GM19467 (cell line): ENCODE measurements at regions not wholly inside any gene's neighbourhood (a gene's known extent, or its start where the extent isn't known, plus 50 kb on each side); places are given as distances from the start of the nearest gene placed in this dataset.
"Not testable (repeated sequence)": the region's sequence is repeated elsewhere in the genome, so short reads cannot be mapped to it uniquely, and the experiment has no call there.

Experiments used
- ATAC-seq: cut with Tn5 transposase; IDR thresholded peaks from one replicate; pipeline ENCODE4 v1.9.1; 2021; ENCODE audit warnings: mild to moderate bottlenecking, moderate library complexity; ENCODE audit not compliant: unreplicated experiment

GRCh38 chr5:75951158-75951557, 132.0 kb upstream of the SV2C start:
- no peak for ATAC-seq

DNA sequence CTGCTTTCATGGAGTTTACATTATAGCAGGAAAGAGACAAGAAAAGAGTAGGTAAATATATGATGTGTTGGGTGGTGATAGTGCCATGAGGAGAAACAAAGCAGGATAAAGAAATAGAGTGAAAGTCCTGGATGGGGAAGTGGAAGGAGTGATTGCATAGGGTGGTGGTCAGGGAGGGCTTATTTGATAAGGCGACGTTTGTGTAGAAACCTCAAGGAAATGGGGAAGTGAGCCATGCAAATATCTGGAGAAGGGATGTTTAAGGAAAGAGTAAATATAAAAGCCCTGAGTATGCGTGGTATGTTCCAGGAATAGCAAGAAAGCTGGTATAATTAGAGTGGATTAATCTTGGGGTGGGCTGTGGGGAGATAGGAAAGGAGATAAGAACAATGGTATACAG, 134.7 kb upstream of the SV2C start:
- ATAC-seq: no peak

GRCh38 chr5:75940418-75940817, 142.8 kb upstream of the SV2C start:
- ATAC-seq: no peak

GRCh38 chr5:75935572-75935971, 147.6 kb upstream of the SV2C start:
- ATAC-seq: no peak

- ATAC-seq: no peak
Observed at GRCh38 chr5:75933489-75933888, 149.7 kb upstream of the SV2C start.

- ATAC-seq: no peak
Observed at GRCh38 chr5:75931175-75931574, 152.0 kb upstream of the SV2C start.

- no peak for ATAC-seq
Observed at GRCh38 chr5:75928992-75929391, 154.2 kb upstream of the SV2C start.

DNA sequence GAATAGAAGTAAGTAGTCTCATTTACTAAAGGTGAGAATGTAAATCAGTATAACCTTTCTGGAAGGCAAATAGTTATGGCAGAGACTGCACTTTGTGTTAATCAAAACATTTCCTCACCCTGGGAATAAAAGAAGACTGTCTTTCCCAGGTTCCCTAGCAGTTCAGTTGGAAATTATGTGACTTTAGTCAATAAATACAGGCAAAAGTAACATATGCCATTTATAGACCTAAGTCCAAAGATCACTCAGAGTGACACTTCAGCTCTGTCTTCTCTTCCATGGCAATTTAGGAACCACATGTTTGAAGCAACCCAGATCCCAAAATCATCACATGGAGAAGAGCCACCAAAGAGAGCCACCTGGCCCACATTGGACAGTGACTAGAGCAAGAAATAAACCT, 160.7 kb upstream of the SV2C start:
- no peak for ATAC-seq

GRCh38 chr5:75921011-75921410, 162.2 kb upstream of the SV2C start:
- no peak for ATAC-seq

GRCh38 chr5:75916144-75916543, 167.0 kb upstream of the SV2C start:
- ATAC-seq: no peak

- ATAC-seq: no peak
Observed at GRCh38 chr5:75909223-75909622, 174.0 kb upstream of the SV2C start.

DNA sequence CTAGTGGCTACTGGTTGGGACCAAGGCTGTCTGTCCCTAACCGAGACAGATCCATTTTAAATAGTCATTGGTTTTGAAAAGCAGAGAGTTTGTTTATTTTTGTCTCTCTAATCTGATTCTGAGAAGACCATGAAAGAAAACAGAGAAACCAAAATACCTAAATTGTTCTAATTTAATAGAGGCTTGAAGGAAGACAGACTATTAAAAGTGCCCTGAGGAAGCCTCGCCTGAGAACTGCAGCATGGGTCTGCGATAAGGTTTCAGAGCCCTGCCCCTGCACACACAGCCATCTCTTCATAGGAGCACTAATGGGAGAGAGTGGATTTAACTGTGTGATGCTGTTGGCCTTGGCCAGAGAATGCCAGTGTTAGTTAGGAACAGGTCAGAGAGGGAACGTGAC, 175.5 kb upstream of the SV2C start:
- no peak for ATAC-seq

GRCh38 chr5:75894482-75894881, 177.2 kb upstream of the POC5 start:
- no peak for ATAC-seq

DNA sequence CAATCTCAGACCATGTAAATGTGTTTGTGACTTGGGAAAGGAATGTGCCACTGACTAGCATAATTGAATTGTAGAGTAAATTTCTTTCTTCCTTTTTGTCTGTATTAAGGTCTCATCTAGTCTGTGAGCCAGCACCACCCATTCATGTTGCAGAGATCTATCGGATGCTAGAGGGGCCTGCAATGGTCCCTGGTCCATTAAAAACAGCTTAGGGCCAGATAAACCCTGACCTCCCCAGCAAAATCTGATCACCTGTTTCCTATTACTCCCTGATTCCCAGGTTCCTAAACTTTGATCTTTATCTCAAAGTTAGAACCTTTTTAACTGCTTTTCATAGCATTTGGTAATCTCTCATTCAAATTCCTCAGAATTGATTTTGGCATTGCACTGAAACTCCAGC, 174.5 kb upstream of the POC5 start:
- no peak for ATAC-seq

DNA sequence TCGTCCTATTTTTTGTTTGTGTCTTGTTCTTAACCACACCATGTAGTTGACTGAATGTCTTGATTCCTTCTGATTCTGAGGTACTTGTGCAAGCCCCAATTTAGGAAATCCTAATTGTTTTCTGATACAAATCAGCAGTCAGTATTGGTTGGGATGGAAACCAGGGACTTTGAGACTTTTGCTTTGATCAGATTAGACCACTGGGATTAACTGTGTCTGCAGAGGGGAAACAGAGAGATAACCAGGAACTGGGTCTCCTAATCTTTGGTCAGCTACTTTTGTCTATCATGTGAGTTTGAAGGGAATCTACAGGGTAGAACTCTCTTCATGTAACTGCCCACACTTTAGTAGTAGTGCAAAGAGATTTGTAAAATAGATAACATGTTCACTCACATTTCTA, 173.8 kb upstream of the POC5 start:
- ATAC-seq: no peak

DNA sequence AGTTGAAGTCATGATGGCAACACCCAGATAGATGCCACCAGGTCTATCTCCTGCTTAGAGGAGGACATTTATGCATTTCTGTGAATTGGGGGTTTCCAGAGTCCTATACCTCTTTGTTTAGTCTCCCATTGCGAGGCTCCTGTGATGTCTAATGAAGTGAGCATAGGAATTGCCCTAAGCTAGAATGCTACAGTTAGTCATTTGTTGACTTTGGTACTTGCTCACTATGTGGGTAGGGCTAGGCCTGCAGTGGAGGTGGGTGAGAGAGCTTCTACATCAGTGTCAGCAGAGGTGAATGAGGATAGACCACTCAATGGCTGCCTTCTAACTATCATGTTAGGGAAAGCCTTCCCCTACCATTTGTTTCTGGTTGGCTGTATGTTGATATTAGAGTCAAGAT, 173.3 kb upstream of the POC5 start:
- no peak for ATAC-seq

DNA sequence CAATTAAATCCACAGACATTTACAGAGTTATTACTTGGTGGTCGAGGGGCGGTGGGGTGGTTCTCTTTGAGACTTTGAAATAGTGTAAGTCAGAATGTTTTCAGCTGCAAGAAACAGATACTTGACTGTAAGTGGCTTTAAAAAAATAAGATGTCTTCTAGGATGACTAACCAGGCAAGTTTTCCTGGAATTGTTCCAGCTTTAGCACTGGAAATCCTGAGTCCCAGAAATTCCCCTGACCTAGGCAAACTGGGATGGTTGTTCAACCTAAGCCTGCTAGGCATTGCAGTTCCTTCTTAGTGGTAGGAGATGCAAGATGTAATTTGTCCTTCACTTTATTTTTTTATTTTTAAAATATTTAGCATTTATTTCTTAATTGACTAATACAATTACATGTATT, 169.5 kb upstream of the POC5 start:
- ATAC-seq: no peak

DNA sequence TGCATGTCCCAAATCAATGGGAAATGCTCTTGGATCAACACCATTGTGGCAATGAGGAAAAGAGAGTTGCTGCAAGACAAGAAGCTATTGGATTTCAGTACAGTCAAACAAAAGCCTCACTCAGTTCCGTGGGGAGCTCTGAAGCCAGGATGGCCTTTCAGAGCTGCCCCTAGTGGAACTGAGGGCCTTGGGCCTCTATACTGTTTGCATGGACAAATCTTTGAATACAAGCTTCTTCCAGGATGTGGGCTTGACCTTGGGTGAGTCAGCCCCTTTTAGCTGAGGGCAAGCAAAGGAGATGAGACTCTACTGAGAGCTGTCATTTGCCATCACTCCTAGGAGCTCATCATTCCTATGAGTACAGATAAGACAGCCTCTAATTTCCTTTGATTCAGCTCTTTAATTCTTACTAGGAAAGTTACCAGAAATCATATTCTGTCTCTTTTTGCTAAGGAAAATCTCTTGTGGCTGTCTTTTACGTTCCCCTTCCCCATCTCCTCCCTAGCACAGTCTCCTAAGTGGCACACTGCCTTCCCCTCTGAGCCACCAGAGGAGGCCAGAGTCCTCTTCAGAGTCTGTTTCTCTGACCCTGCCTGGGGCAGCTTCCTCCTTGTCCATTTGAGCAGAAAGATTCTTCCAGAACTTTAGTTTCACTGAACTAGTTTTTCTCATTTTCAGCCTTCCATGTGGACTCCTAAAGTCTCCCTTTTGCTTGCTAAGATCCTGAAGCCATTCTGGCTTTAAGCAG, 168.8 kb upstream of the POC5 start:
- ATAC-seq: no peak

DNA sequence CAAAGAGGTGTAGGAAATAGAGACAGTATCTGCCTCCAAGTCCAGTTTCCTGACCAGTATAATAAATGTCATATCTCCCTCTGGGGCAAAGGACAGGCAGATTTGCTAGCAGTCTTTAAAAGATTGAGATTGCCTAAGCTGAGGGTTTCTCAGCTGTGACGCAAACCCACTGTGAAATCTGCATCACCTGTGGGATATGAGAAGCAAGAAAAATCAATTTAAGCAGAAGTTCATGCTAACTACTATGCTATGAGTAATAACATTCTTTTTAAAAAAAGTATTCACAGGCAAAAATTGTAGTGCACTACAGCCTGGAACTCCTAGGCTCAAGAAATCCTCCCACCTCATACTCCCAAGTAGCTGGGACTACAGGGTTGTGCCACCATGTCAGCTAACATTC, 168.1 kb upstream of the POC5 start:
- no peak for ATAC-seq

- no peak for ATAC-seq
Observed at GRCh38 chr5:75869891-75870290, 152.7 kb upstream of the POC5 start.

DNA sequence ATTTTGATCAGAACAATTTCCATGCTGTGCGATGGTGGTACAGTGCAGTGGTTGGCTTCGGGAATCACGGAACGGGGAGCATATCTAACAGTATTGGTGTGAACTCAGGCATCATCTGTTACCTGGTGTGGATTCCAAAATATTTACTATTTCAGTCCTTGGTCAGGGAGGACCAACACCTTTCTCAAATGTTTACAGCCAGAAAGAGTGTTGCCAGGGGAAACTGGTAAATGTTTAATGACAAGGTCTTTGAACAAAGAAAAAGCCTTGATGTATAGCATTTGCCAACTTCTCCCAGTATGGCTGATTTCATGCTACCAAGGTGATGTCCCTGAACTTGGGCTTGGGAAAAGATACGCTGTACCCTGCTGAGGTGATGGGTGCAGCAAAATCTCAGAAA, 145.6 kb upstream of the POC5 start:
- no peak for ATAC-seq

DNA sequence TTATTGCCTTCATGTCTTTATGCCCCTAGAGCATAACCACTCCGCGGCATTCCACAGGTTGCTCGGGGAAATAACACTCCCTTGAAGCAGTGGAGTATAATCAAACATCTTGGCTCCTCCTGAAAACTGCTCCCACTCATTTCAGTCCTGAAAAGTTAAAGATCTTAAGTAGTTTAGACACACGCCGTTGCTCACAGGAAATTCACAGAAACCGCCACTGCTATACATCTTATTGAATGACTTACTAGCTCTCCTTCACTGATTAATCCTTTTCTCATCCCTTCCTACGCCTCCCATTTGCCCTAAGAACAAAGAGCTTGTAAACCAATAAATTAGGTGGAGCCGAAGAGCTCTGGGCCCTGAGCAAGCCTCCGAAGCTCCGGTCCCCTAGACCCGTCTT, 142.4 kb upstream of the POC5 start:
- ATAC-seq: not testable (repeated sequence)

DNA sequence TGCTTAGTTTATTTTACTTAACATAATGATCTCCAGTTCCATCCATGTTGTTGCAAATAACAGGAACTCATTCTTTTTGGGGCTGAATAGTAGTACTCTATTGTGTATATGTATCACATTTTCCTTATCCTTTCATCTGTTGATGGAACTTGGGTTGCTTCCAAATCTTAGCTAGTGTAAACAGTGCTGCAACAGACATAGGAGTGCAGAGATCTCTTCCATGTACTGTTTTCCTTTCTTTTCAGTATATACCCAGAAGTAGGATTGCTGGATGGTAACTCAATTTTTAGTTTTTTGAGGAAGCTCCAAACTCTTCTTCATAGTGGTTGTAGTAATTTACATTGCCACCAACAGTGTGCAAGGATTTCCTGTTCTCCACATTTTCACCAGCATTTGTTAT, 138.8 kb upstream of the POC5 start:
- no peak for ATAC-seq
